ENCODE measurements at regions not wholly inside any gene's neighbourhood (a gene's known extent, or its start where the extent isn't known, plus 50 kb on each side); places are given as distances from the start of the nearest gene placed in this dataset.

GRCh38 chr1:21362096-21362495 lies 71.8 kb upstream of the ECE1 start:
- no peaks in the 10 kb centered on the region for H3K36me3 ChIP-seq
- no peak overlapping the region for H3K4me3 ChIP-seq
- H3K4me1 ChIP-seq (replicated peaks) = no peaks in the 10 kb centered on the region
- no peaks in the 10 kb centered on the region for H3K9me3 ChIP-seq (replicated peaks)
- no peaks in the 10 kb centered on the region for H3K27me3 ChIP-seq (replicated peaks)
- no peak overlapping the region for H3K27ac ChIP-seq
- DNase-seq (ENCODE audit: low read depth in 1 of 2, low spot score in 2 of 2) = no peak

GRCh38 chr1:21361506-21361905 lies 71.2 kb upstream of the ECE1 start:
- Histone ChIP-seq H3K27me3 (replicated peaks) (no peaks in the 10 kb centered on the region), H3K4me1 (replicated peaks) (no peaks in the 10 kb centered on the region), H3K27ac (no peak overlapping the region), H3K9me3 (replicated peaks) (no peaks in the 10 kb centered on the region), H3K4me3 (no peak overlapping the region), H3K36me3 (no peaks in the 10 kb centered on the region)
- DNase-seq (ENCODE audit: low read depth in 1 of 2, low spot score in 2 of 2) = no peak

- H3K9me3 ChIP-seq (replicated peaks) = no peaks in the 10 kb centered on the region
Observed at GRCh38 chr1:21357161-21357560, 66.9 kb upstream of the ECE1 start.

GRCh38 chr1:21355956-21356355 lies 65.7 kb upstream of the ECE1 start:
- Histone ChIP-seq H3K4me1 (replicated peaks) (no peaks in the 10 kb centered on the region), H3K27me3 (replicated peaks) (no peaks in the 10 kb centered on the region), H3K27ac (no peak overlapping the region), H3K9me3 (replicated peaks) (no peaks in the 10 kb centered on the region), H3K4me3 (no peak overlapping the region), H3K36me3 (no peaks in the 10 kb centered on the region)
- DNase-seq (ENCODE audit: low read depth in 1 of 2, low spot score in 2 of 2) = no peak

More at GRCh38 chr1:21357161-21357560, 66.9 kb upstream of the ECE1 start:
- H3K36me3 ChIP-seq = no peaks in the 10 kb centered on the region
- no peak overlapping the region for H3K27ac ChIP-seq
- no peak for DNase-seq (ENCODE audit: low read depth in 1 of 2, low spot score in 2 of 2)
- H3K27me3 ChIP-seq (replicated peaks) = no peaks in the 10 kb centered on the region
- no peaks in the 10 kb centered on the region for H3K4me1 ChIP-seq (replicated peaks)
- no peak overlapping the region for H3K4me3 ChIP-seq

GRCh38 chr1:21352586-21352985 lies 62.3 kb upstream of the ECE1 start:
- H3K9me3 ChIP-seq (replicated peaks) = no peaks in the 10 kb centered on the region
- no peak for DNase-seq (ENCODE audit: low read depth in 1 of 2, low spot score in 2 of 2)
- no peaks in the 10 kb centered on the region for H3K4me1 ChIP-seq (replicated peaks)
- no peaks in the 10 kb centered on the region for H3K36me3 ChIP-seq
- H3K27ac ChIP-seq = no peak overlapping the region
- no peaks in the 10 kb centered on the region for H3K27me3 ChIP-seq (replicated peaks)
- H3K4me3 ChIP-seq = no peak overlapping the region

GRCh38 chr1:21351901-21352300 lies 61.6 kb upstream of the ECE1 start:
- no peaks in the 10 kb centered on the region for H3K36me3 ChIP-seq
- no peaks in the 10 kb centered on the region for H3K9me3 ChIP-seq (replicated peaks)

GRCh38 chr1:21350202-21350885 lies 60.1 kb upstream of the ECE1 start:
- no peak overlapping the region for H3K27ac ChIP-seq
- no peak for DNase-seq (ENCODE audit: low read depth in 1 of 2, low spot score in 2 of 2)
- H3K36me3 ChIP-seq = peaks cover under 1% of the 10 kb centered on the region; the same call in 1 of the 2 replicates
- peaks cover 12% of the 10 kb centered on the region for H3K4me1 ChIP-seq (replicated peaks)
- peaks cover 3% of the 10 kb centered on the region for H3K9me3 ChIP-seq (replicated peaks)
- H3K27me3 ChIP-seq (replicated peaks) = no peaks in the 10 kb centered on the region
- H3K4me3 ChIP-seq = no peak overlapping the region

More at GRCh38 chr1:21351901-21352300, 61.6 kb upstream of the ECE1 start:
- H3K4me1 ChIP-seq (replicated peaks) = no peaks in the 10 kb centered on the region
- no peak overlapping the region for H3K4me3 ChIP-seq
- H3K27me3 ChIP-seq (replicated peaks) = no peaks in the 10 kb centered on the region
- DNase-seq (ENCODE audit: low read depth in 1 of 2, low spot score in 2 of 2) = no peak
- no peak overlapping the region for H3K27ac ChIP-seq

GRCh38 chr1:21349693-21350092 lies 59.4 kb upstream of the ECE1 start:
- Histone ChIP-seq H3K9me3 (replicated peaks) (peaks cover 9% of the 10 kb centered on the region), H3K27ac (no peak overlapping the region)

GRCh38 chr1:21347072-21347581 lies 56.9 kb upstream of the ECE1 start:
- H3K27ac ChIP-seq = no peak overlapping the region
- H3K27me3 ChIP-seq (replicated peaks) = no peaks in the 10 kb centered on the region
- DNase-seq (ENCODE audit: low read depth in 1 of 2, low spot score in 2 of 2) = no peak
- H3K9me3 ChIP-seq (replicated peaks) = peaks cover 10% of the 10 kb centered on the region
- peaks cover 8% of the 10 kb centered on the region for H3K36me3 ChIP-seq
- H3K4me1 ChIP-seq (replicated peaks) = peaks cover 29% of the 10 kb centered on the region
- no peak overlapping the region for H3K4me3 ChIP-seq

More at GRCh38 chr1:21349693-21350092, 59.4 kb upstream of the ECE1 start:
- Histone ChIP-seq H3K4me1 (replicated peaks) (peaks cover 18% of the 10 kb centered on the region), H3K27me3 (replicated peaks) (no peaks in the 10 kb centered on the region), H3K36me3 (peaks cover 7% of the 10 kb centered on the region), H3K4me3 (no peak overlapping the region)
- no peak for DNase-seq (ENCODE audit: low read depth in 1 of 2, low spot score in 2 of 2)

- H3K9me3 ChIP-seq (replicated peaks) = peaks cover 10% of the 10 kb centered on the region
- H3K4me1 ChIP-seq (replicated peaks) = peaks cover 30% of the 10 kb centered on the region
- H3K27ac ChIP-seq = no peak overlapping the region
- H3K4me3 ChIP-seq = peak overlapping the region; percentile 100
- H3K36me3 ChIP-seq = peaks cover 8% of the 10 kb centered on the region
- DNase-seq (ENCODE audit: low read depth in 1 of 2, low spot score in 2 of 2) = no peak
- no peaks in the 10 kb centered on the region for H3K27me3 ChIP-seq (replicated peaks)
Observed at GRCh38 chr1:21346365-21347071, 56.3 kb upstream of the ECE1 start.

- Histone ChIP-seq H3K4me1 (replicated peaks) (peaks cover 30% of the 10 kb centered on the region), H3K36me3 (peaks cover 11% of the 10 kb centered on the region), H3K9me3 (replicated peaks) (peaks cover 10% of the 10 kb centered on the region), H3K27me3 (replicated peaks) (no peaks in the 10 kb centered on the region), H3K4me3 (peak overlapping the region; percentile 100), H3K27ac (peak overlapping the region; percentile 31; the same call in 1 of the 2 replicates)
- DNase-seq (ENCODE audit: low read depth in 1 of 2, low spot score in 2 of 2) = peak in 1 of 2 experiments; percentile 76
Observed at GRCh38 chr1:21344750-21345443, 54.6 kb upstream of the ECE1 start.

- H3K36me3 ChIP-seq = peaks cover 14% of the 10 kb centered on the region
- no peak for DNase-seq (ENCODE audit: low read depth in 1 of 2, low spot score in 2 of 2)
- peaks cover 10% of the 10 kb centered on the region for H3K9me3 ChIP-seq (replicated peaks)
- no peaks in the 10 kb centered on the region for H3K27me3 ChIP-seq (replicated peaks)
- no peak overlapping the region for H3K27ac ChIP-seq
- peaks cover 30% of the 10 kb centered on the region for H3K4me1 ChIP-seq (replicated peaks)
- peak overlapping the region; percentile 100 for H3K4me3 ChIP-seq
Observed at GRCh38 chr1:21344098-21344749, 54.0 kb upstream of the ECE1 start.

GRCh38 chr1:21342961-21343838 lies 52.9 kb upstream of the ECE1 start:
- Histone ChIP-seq H3K27ac (no peak overlapping the region), H3K9me3 (replicated peaks) (peaks cover 10% of the 10 kb centered on the region), H3K4me1 (replicated peaks) (peaks cover 36% of the 10 kb centered on the region), H3K27me3 (replicated peaks) (no peaks in the 10 kb centered on the region), H3K4me3 (no peak overlapping the region), H3K36me3 (peaks cover 14% of the 10 kb centered on the region)
- DNase-seq (ENCODE audit: low read depth in 1 of 2, low spot score in 2 of 2) = no peak

All from SJSA1 (cell line).